NOMO-1 treated with DMSO at 0.1 percent for 48 hours (cell line): ENCODE measurements at regions not wholly inside any gene's neighbourhood (a gene's known extent, or its start where the extent isn't known, plus 50 kb on each side); places are given as distances from the start of the nearest gene placed in this dataset.
"Not testable (repeated sequence)": the region's sequence is repeated elsewhere in the genome, so short reads cannot be mapped to it uniquely, and the experiment has no call there.

Experiments
- DNase-seq: peaks from one replicate; lab custom pipeline; 2025; ENCODE audit not compliant: unreplicated experiment; lab: John Stamatoyannopoulos, UW

DNA sequence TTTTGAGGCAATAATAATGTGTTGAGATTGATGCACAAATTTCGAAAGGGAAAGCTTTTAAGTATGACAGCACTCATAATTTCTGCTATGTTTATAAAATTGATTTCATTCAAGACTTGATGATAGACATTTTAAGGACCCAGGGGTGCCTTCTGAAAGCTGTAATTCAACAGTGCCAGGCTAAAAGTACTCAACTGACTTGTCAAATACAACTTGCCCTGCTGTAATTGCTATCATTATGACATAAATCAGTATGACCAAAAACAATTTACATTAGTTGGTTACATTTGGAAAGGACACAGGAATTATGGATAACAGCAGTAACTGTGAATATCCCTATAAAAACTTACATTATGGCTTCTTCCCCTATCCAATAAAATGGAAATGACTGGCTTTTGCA is 178.9 kb downstream of the MMUT start:
- no peak for DNase-seq

DNA sequence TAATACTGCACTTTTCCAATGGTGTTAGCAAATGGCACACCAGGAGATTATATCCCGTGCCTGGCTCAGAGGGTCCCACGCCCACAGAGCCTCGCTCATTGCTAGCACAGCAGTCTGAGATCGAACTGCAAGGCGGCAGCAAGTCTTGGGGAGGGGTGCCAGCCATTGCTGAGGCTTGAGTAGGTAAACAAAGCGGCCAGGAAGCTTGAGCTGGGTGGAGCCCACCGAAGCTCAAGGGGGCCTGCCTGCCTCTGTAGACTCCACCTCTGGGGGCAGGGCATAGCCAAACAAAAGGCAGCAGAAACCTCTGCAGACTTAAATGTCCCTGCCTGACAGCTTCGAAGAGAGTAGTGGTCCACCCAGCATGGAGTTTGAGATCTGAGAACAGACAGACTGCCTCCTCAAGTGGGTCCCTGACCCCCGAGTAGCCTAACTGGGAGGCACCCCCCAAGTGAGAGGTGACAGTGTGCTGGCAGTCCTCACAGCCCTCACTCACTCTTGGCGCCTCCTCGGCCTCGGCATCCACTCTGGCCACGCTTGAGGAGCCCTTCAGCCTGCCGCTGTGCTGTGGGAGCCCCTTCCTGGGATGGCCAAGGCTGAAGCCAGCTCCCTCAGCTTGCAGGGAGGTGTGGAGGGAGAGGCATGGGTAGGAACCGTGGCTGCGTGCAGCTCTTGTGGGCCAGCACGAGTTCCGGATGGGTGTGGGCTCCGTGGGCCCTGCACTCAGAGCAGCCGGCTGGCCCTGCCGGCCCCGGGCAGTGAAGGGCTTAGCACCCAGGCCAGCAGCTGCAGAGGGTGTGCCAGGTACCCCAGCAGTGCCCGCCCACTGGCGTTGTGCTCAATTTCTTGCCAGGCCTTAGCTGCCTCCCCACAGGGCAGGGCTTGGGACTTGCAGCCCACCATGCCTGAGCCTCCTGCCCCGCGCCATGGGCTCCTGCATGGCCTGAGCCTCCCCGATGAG is 188.0 kb downstream of the MMUT start:
- DNase-seq: not testable (repeated sequence)

DNA sequence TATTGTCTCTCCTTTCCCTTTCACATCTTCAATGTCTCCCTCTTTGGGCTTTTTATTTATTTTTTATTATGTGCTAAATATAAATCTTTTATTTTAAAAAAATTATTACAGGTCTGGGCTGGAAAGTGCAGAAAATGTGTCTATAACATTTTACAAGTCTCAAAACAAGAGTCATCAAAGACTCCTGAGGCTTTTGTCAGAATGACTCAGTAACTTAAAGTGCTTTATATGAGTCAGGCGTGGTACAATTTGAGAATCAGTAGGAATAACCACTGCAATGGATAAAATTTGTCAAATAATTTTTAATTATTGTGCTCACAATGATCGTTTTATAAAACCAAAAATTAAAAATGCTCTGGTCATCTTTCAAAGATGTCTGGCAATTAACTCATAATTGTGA is 193.9 kb downstream of the MMUT start:
- DNase-seq: no peak

DNA sequence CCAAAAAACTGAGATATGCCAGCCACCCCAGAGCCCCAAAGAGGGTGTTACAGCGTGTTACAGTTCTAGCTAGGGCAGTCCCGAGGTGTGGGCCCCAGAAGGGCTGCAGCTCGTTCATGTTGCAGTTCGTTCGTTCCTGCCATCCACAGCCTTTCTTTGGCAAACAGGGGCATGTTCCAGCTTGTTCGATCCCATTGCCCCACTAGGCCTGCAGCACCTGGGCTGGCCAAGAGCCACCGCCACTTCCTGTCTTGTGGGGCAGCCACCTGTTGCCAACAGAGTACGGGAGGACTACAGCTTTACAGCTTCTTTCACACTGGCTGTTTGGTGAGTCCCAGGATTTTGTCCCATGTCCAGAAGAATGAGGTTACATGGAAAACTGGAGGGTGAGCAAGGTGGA is 198.1 kb downstream of the MMUT start:
- DNase-seq: no peak

DNA sequence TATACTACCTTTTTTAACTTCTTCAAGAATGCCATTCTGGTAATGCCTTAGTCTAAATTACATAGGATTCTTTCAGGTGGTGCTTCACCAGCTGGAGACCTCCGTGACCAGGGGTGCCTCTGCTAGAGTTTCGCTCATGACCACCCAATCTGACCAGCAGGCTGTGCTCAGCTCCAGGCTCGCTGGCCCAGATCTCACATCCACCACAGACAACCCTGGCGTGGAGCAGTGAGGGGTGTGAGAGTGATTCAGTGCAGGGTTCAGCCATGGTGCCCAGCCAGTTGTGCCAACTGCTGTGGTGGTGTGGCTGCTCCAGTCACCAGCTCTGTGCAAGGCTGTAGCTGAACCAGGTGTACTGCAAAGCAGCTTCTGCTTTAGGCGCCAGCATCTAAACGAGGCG is 198.6 kb downstream of the MMUT start:
- DNase-seq: no peak

DNA sequence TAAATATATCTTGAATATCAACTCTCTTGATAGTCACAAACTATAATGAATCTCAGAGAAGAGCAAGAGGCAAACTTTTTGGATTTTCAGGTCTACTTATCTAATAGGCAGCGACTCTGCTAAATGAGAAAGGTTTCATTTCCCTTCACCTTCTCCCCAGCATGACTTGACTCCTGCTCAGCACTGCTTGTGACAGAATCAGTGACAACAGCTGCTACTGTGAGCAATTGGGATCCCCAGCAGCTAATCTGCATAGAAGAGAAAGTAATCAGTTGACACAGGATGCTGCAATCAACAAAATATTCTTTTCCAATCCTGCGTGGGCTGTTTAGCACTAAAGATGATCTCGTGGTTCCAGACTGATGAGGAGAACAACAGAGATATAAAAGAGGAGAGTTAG is 205.5 kb downstream of the MMUT start:
- DNase-seq: no peak

DNA sequence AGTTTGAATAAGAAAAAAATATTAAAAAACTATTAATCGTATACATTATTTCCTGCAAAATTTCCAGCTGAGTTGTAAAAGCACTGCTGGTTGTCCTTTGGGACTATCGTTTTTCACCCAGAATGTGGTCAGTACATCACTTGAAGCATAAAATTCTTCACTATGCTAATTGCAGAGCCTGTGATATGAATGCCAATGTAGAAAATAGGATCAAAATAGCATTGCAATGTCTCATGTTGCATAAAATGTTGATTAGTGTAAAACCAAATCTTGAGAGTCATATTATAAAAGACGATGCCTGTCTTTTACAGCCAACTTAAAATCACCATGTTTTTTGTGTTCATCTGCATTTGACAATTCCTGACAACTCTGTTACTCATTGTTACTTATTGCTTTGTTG is 207.7 kb downstream of the MMUT start:
- DNase-seq: no peak

DNA sequence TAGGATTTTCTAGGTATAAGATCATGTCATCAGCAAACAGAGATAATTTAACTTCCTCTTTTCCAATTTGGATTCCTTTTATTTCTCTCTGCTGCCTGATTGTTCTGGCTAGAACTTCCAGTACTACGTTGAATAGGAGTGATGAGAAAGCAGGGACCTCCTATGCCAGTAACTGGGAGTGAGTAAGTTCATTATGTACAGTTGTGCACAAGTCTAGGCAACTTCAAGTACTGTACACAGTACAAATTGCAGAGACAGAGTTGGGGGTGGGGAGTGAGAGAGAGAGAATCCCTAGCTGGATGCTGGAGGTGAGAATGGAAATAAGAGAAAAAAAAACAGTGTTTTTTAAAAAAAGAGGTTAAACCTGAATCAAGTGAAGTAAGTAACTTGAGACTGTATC is 210.2 kb downstream of the MMUT start:
- no peak for DNase-seq

DNA sequence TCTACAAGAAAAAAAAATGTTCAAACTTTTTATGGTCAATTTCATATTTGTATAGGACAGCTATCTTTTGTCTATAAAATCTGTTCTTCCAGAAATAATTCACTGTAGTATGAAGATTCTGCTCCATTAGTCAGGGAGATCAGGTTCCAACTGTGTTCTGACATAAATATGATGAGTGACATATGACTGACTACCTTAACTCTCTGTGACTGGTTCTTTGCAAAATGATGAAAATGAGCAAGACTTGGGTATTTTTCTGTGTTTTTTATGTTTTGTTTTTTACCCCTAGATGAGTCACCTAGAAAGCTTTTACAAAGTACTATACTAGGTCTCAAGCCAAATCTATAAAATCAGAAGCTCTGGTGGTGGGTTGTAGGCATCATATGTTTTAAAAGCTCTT is 229.6 kb downstream of the MMUT start:
- DNase-seq: no peak

DNA sequence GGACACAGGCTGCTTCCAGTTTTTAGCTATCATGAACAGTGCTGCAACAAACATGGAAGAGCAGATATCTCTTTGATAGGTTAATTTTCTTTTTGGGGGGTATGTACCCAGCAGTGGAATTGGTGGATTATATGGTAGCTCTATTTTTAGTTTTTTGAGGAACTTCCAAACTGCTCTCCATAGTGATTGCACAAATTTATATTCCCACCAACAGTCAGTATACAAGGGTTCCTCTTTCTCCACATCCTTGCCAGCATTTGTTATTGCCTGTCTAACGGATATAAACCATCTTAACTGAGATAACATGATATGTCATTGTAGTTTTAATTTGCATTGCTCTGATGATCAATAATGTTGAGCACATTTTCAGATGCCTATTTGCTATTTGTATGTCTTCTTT is 237.6 kb downstream of the MMUT start:
- DNase-seq: no peak

DNA sequence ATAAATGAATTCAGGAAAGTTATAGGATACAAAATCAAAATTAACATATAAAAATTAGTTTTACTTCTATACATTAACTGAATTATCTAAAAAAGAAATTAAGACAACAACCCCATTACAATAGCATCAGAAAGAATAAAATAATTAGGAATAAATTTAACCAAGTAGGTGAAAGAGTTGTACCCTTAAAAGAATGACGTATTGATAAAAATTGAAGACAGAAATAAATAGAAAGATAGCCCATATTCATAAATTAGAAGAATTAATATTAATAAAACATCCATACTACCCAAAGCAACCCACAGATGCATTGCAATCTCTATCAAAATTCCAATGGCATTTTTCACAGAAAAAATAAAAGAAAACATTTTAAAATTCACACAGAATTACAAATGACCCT is 242.8 kb downstream of the MMUT start:
- no peak for DNase-seq

DNA sequence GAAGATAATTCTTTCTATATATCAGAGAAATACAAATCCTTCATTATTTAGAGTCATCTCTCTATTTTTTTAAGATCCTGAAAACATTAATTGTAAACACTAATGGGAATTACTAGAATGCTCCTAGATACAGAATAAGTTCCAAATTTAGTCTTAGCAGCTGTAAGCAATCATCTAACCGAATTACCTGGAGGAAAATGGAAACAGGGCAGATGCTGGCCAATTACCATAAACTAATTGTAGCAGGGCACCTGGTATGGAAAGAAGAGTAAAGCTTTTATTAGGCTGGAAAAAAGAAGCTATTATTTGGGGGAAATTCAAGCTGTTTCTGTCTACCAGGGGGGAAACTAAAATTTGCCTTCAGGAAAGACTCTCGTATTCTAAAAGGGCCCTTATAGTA is 257.5 kb downstream of the MMUT start:
- no peak for DNase-seq

DNA sequence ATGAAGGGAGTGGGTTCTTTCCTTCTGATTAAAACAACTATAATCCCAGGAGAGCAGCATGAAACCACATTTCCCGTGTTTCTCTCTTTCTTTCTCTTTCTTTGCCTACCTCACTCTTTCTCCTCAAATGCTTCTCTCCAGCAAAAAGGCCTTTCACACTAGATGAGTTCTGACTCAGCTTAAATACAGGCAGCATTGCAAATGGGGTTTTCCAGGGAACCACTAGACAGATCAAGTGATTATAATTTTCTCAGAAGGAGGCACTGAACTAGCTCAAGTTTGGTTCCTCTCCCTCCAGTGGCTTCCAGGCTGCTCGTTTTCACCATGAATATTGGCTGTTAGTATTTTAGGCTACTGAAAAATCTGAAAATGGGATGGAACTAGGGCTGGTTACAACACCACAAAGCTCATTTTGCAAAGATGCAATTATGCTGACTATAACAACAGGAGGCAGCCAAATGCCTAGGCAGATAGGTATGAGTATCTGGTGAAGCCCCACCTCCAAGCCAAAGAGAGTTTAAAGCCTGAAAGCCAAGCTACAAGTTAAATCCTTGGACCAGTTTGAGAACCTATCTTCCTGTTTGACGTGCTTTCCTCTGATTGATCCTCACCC is 260.0 kb downstream of the MMUT start:
- no peak for DNase-seq

DNA sequence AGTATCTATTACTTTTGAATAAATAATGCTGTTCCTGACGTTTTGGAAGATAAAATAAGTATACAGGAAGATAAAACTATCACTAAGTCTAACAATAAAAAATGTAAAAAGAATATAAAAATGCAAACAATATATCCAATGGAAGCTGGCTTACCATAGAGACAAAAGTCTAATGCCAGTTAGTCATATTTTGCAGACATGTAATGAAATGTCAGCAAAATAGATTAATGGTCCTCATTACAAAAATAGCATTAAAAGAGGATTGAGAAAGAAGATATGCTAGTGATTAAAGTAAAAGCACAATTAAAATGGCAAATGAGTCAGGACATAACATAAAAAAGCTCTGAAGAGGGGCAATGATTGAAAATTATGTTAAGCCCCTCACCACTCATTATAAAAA is 265.0 kb downstream of the MMUT start:
- no peak for DNase-seq

DNA sequence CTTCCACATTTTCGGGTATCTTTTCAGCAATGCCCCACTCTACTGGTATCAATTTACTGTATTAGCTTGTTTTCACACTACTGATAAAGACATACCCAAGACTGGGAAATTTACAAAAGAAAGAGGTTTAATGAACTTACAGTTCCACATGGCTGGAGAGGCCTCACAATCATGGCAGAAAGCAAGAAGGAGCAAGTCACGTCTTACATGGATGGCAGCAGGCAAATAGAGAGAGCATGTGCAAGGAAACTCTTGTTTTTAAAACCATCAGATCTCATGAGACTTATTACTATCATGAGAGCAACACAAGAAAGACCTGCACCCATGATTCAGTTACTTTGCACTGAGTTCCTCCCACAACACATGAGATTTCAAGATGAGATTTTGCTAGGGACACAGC is 300.7 kb downstream of the MMUT start:
- not testable (repeated sequence) for DNase-seq

DNA sequence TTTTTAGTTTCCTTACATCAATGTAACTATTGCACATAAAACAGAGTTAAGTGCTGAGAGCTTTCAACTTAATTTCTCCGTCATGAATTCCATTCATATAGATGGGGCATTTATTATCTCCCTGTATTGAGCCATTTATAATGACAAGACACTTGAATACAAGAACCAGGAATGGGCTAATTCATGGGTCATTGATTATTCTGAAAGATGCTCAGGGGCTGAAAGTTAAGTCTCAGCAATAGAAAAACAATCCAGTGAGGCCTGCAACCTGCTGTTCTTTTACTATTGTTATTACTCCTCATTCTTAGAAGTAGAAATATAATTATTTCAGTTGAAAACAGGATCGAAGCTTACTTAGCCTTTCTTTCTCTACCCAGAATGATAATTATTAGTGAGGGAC is 307.7 kb downstream of the MMUT start:
- no peak for DNase-seq

DNA sequence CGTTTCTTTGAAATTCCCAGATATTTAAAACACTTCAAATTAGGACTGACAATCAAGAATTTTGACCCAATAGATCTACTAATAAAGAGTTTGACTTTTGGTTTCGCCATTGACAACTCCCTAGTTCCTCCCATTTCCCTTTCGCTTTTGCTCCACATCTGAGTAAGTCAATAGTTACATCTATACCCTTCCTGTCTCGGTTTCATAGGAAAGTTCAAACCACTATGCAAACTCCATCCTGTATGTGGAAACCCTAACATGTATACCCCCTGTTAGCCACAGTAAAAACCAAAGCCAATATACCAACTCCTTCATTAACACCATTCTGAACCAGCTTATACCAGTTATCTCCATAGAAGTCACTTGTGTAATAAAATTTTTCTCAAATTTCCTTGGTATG is 311.1 kb downstream of the MMUT start:
- DNase-seq: no peak

DNA sequence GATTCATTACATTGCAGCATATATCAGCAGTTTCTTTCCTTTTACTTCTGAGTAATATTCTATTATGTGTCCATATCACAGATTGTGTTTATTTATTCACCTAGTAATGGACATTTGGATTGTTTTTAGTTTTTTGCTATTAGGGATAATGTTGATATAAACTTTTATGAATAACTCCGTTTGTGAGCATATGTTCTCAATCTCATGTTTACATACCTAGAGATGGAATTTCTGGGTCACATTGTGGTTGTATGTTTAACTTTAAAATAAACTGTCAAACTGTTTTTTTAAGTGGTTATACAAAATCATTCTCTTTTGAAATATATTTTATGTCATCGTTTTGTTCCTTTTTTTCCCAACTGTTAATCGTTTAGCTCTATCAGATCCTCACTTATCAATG is 311.6 kb downstream of the MMUT start:
- no peak for DNase-seq

DNA sequence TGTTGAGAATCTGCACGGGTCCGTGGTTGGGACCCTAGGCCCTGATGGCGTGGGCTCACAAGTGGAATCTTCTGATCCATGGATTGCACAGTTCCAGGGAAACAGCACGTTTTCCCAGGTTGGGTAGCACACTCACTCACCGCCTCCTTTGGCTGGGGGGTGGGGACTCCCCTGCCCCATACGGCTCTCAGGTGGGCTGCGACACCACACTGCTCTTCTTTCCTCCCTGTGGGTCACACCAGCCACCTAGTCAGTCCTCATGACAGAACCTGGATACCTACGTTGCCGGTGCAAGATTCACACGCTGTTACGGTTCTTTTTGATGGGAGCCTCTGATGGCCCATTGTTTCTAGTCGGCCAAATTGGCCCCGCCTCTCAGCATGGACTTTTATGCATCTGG is 312.0 kb downstream of the MMUT start:
- no peak for DNase-seq

DNA sequence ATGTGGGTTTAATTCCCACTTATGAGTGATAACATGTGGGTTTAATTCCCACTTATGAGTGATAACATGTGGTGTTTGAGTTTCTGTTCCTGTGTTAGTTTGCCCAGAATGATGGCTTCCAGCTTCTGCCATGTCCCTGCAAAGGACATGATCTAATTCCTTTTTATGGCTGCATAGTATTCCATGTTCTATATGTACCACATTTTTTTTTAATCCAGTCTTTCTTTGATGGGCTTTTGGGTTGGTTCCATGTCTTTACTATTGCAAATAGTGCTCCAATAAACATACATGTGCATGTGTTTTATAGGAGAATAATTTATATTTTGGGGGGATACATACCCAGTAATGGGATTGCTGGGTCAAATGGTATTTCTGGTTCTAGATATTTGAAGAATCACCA is 317.8 kb downstream of the MMUT start:
- DNase-seq: no peak

DNA sequence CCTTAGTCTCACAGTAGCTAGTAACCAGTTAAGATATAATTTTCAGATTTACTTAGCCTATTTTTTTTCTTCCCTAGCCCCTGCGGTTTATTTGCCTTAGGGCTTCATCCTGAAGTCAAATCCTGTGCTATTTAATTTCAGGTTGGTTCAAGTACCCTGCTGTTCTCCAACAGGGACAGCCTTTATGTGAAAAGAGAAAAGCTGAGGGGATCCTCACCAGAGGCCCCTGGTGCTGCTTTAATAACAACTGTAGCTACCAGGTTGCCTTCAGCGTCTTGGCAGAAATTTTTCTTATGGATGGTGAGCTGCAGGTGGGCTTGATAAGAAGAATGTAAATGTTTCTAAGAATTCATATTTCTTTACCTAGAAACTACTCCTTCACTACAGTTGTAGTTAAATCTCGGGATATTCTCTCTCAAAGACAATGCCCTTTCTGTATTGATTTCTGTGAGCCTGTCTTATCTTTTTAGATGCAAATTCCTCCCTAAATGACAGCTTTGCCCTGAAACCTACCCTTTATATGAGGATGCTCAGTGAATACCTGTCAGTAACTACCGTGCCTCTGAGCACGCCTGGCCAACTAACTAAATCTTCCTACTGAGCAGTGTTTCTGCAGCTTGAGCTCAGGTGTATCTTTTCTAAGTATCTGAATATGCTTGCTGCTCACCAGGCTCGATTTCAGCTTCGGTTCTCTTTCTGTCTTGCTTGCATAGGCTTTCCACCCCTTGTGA is 320.5 kb downstream of the MMUT start:
- DNase-seq: no peak

DNA sequence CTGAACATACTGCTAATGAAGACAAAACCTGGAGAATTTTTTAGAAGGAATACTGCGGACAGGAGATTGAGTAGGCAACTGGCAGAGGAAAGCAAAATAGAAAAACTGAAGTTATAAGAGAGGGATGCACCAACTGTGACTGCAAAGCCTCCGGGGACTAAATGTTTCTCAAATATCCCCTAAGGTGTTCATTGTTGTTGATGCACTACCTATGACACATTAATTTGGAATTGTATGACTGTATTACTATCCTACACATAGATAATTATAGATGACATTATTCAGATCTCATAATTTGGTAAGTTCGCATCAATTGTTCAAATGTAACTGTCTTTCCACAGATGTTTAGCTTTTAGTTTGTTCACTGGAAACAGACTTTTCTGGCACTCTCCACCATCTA is 341.1 kb downstream of the MMUT start:
- DNase-seq: no peak
